GM13976 (cell line): ENCODE measurements at regions not wholly inside any gene's neighbourhood (a gene's known extent, or its start where the extent isn't known, plus 50 kb on each side); places are given as distances from the start of the nearest gene placed in this dataset.

Source experiments
- DNase-seq: peaks from one replicate; pipeline ENCODE4 v3.0.0; 2012; ENCODE audit warnings: low spot score
- CTCF ChIP-seq: IDR thresholded peaks from 2 replicates; pipeline ENCODE4 v1.5.1; 2012; ENCODE audit warnings: borderline replicate concordance, mild to moderate bottlenecking; ENCODE audit not compliant: insufficient read depth; ENCODE audit errors: extremely low read depth, missing control alignments, control extremely low read depth
- in situ Hi-C: fragments of 300-500 bp; cut with MboI; formaldehyde crosslinking; loops from one replicate; pipeline ENCODE4 v1.12.0; 2022; ENCODE audit warnings: low sequenced_read_pairs, mixed read lengths, inconsistent platforms; ENCODE audit not compliant: unreplicated experiment

GRCh38 chr6:6402006-6402405 is 81.5 kb upstream of the F13A1 start:
- DNase-seq, result no peak
- in situ Hi-C loops, result no loop called here
- no peak for TF ChIP-seq CTCF

GRCh38 chr6:6402591-6402990 is 82.1 kb upstream of the F13A1 start:
- TF ChIP-seq CTCF, result no peak
- DNase-seq, result no peak
- in situ Hi-C loops, result no loop called here

- no peak for TF ChIP-seq CTCF
- in situ Hi-C loops, result no loop called here
- DNase-seq, result no peak
These were observed 84.6 kb upstream of the F13A1 start for GRCh38 chr6:6405031-6405430.

GRCh38 chr6:6405997-6406714 is 85.7 kb upstream of the F13A1 start:
- TF ChIP-seq CTCF, result no peak
- in situ Hi-C loops, result no loop called here

GRCh38 chr6:6406715-6407070 is 86.2 kb upstream of the F13A1 start:
- DNase-seq, result no peak
- in situ Hi-C loops, result no loop called here
- no peak for TF ChIP-seq CTCF

More at GRCh38 chr6:6405997-6406714, 85.7 kb upstream of the F13A1 start:
- DNase-seq, result no peak

- in situ Hi-C loops, result no loop called here
- no peak for TF ChIP-seq CTCF
These were observed 86.7 kb upstream of the F13A1 start for GRCh38 chr6:6407071-6407741.

More at GRCh38 chr6:6407071-6407741, 86.7 kb upstream of the F13A1 start:
- DNase-seq, result peak; percentile 62
